ENCODE measurements at regions not wholly inside any gene's neighbourhood (a gene's known extent, or its start where the extent isn't known, plus 50 kb on each side); places are given as distances from the start of the nearest gene placed in this dataset.

DNA sequence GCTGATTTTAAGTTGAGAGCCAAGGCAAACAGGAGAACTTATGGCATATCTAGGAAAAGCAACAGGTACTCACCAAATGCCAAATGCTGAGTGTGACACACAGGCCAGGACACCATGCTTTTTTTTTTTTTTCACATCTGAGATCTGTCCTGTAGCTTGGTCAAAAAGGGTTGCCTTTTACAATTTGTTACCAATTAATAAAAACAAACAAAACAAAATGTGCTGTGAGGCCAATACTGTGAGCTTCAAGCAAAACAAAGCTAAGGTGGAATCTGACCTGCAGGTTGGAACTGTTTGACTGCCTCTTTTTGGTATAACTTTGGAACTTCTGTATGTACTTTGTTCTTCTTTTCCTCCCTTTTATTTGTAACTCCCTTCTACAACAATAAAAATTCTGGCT is 548.5 kb upstream of the IGFBP7 start:
- H3K4me1 Mint-ChIP-seq: no peaks in the 10 kb centered on the region
- H3K9me3 Mint-ChIP-seq: peaks cover 3% of the 10 kb centered on the region
- H3K36me3 Mint-ChIP-seq: no peaks in the 10 kb centered on the region
- no peak for ATAC-seq (ENCODE audit: low read depth)
- no peak overlapping the region for H3K27ac Mint-ChIP-seq
- no peaks in the 10 kb centered on the region for H3K27me3 Mint-ChIP-seq
- DNase-seq: no peak
- POLR2A ChIA-PET: no interaction called here
- H3K4me3 Mint-ChIP-seq: no peak overlapping the region

DNA sequence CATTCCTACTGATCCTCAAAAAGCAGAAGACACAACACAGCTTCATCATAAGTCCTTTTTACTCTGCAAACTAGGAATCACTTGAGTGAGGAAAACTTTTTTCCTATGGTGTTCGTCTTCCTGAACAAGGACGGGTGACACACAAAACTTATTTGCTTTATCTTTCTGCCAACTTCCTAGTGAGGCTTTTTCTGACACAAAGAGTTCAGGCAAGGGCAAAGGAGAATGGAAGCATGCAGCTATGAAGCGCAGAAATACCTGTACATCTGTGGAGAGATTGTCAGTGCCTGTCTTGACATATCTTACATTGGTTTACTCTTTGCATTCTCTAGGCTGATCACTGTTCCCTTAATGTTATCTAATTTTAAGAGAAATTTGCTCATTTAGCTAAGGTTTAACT is 548.0 kb upstream of the IGFBP7 start:
- no peak for ATAC-seq (ENCODE audit: low read depth)
- H3K4me3 Mint-ChIP-seq: no peak overlapping the region
- peaks cover 3% of the 10 kb centered on the region for H3K9me3 Mint-ChIP-seq
- POLR2A ChIA-PET: no interaction called here
- no peaks in the 10 kb centered on the region for H3K27me3 Mint-ChIP-seq
- H3K36me3 Mint-ChIP-seq: no peaks in the 10 kb centered on the region
- H3K4me1 Mint-ChIP-seq: no peaks in the 10 kb centered on the region
- DNase-seq: no peak
- no peak overlapping the region for H3K27ac Mint-ChIP-seq

DNA sequence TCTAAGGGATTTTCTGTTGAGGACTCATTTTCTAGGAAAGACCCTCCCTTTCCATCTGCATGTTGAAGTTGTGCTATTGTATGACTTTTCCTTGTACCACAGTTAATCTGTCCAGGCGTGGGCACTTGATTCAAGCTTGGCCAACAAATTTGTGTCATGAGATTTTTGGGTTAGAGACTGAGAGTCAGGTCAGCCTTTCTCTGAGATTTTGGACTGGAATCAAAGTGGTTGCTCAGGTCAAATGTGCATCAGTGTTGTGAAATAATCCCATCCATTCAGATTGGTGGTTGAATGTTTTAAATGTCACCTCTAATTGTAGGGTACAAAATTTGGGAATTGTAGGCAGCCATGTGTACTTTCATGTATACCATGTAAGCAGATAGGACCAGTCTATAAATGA is 545.2 kb upstream of the IGFBP7 start:
- Mint-ChIP-seq H3K4me3 (no peak overlapping the region), H3K9me3 (peaks cover 5% of the 10 kb centered on the region), H3K36me3 (no peaks in the 10 kb centered on the region), H3K27ac (no peak overlapping the region), H3K4me1 (no peaks in the 10 kb centered on the region), H3K27me3 (no peaks in the 10 kb centered on the region)
- ATAC-seq (ENCODE audit: low read depth) (no peak), DNase-seq (no peak)
- POLR2A ChIA-PET: no interaction called here

DNA sequence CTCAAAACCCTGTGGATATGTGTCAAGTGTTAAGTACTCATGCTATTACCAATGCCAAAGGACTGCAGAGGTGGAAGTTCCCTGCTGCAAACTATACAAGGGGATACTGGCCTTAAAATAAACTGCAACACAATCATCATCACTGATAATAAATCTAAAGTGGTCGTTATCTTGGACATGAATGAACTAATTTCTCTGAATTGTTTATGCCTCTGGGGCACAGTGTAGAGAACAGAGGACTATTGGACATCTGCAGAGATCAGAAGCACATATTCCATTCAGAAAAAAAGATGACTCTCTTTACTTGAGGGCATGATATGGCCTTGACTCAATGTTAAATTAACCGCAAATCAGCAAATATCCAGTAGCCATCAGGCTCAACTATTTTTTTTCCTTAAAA is 542.6 kb upstream of the IGFBP7 start:
- H3K27me3 Mint-ChIP-seq: no peaks in the 10 kb centered on the region
- no peak overlapping the region for H3K27ac Mint-ChIP-seq
- H3K36me3 Mint-ChIP-seq: no peaks in the 10 kb centered on the region
- H3K4me1 Mint-ChIP-seq: no peaks in the 10 kb centered on the region
- H3K4me3 Mint-ChIP-seq: no peak overlapping the region
- ATAC-seq (ENCODE audit: low read depth): no peak
- H3K9me3 Mint-ChIP-seq: peaks cover 5% of the 10 kb centered on the region
- POLR2A ChIA-PET: no interaction called here
- DNase-seq: no peak

- no peak for ATAC-seq (ENCODE audit: low read depth)
- Mint-ChIP-seq H3K27me3 (no peaks in the 10 kb centered on the region), H3K4me3 (no peak overlapping the region), H3K4me1 (no peaks in the 10 kb centered on the region), H3K36me3 (no peaks in the 10 kb centered on the region), H3K9me3 (no peaks in the 10 kb centered on the region), H3K27ac (no peak overlapping the region)
- no peak for DNase-seq
- POLR2A ChIA-PET: no interaction called here
Observed at GRCh38 chr4:57640391-57641100, 530.4 kb upstream of the IGFBP7 start.

DNA sequence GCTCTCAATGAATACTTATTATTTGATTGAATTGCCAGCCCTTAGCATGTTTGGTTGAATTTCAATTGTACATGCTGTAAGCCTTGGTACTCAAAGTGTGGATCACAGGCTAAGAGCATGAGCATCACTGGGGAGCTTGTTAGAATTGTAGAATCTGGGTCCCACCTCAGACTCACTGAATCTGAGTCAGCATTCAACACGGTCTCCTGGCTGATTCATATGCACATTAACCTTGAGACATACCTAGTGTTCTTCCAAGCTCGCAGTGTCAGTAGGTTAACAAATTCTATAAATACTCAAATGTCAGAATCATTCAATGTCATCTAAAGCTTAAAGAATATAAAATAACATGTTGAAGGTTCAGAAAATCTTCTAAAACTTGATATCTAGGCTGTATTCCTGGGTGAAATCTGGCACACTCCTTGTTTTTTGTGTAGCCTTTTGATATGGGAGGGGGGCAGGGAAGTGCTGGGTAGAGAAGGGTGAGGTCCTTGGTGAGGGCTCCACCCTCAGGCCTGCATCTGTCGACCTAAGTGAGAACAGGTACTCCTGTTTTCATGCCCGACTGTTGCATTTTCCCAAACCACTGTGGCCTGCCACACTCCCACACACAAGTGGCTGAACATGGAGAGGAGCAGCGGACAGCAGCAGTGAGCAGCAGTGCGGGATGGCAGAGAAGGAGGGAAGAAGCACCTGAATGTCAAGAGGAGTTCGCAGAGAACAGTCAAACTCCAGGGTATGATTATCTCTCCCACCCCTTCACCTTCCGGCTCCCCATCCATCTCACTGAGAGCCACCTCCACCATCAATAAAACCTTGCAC is 529.6 kb upstream of the IGFBP7 start:
- Mint-ChIP-seq H3K27ac (no peak overlapping the region), H3K4me1 (no peaks in the 10 kb centered on the region), H3K36me3 (no peaks in the 10 kb centered on the region), H3K27me3 (no peaks in the 10 kb centered on the region), H3K4me3 (no peak overlapping the region), H3K9me3 (no peaks in the 10 kb centered on the region)
- DNase-seq (no peak), ATAC-seq (ENCODE audit: low read depth) (no peak)
- POLR2A ChIA-PET: no interaction called here

DNA sequence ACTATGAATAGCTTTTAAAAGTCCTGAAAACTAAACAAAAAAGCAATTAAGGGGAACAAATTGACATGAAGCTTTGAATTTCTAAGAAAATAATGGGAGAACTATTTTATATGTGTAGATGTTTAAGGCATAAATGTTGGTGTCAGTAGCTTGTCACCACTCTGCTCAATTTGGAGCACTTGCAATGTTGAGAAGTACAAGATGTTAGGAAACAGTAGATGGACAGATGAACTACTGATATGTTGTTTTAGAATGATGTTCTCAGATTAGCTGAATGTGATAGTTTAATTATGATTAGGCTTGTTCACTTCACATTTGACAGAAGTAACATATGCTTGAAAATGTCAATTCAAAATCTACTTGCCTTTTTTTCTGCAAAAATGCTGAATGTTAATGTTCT is 525.7 kb upstream of the IGFBP7 start:
- POLR2A ChIA-PET: no interaction called here
- Mint-ChIP-seq H3K4me3 (no peak overlapping the region), H3K27me3 (no peaks in the 10 kb centered on the region), H3K4me1 (no peaks in the 10 kb centered on the region), H3K36me3 (no peaks in the 10 kb centered on the region), H3K27ac (no peak overlapping the region), H3K9me3 (no peaks in the 10 kb centered on the region)
- ATAC-seq (ENCODE audit: low read depth) (no peak), DNase-seq (no peak)

DNA sequence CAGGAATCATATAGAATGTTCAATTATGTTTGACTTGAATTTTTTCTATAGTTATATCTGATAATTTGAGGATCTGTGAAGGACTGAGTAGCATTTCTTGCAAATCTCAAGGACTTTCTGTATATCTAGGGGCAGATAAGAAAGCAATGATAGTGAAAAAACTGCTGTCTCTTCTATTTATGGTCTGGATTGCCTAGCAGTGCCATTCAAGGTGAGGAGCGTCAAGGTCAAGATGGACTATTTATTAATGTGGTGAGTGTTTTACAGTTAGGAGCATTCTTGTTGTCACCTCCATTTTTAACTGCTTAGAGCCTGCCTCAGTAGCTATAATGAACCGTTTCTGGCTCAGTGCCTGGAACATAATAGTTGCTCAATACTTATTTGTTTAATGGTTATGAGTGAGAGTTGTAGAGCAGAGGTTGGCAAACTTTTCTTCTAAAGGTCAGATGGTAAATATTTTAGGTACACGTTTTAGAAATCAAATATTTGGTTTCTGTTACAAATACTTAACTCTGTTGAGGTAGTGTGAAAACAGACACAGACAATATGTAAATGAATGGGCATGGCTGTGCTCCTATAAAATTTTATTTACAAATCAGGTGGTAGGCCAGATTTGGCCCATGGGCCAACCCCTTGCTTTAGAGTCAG is 523.2 kb upstream of the IGFBP7 start:
- POLR2A ChIA-PET: no interaction called here
- Mint-ChIP-seq H3K27ac (no peak overlapping the region), H3K4me3 (no peak overlapping the region), H3K9me3 (no peaks in the 10 kb centered on the region), H3K4me1 (no peaks in the 10 kb centered on the region), H3K36me3 (no peaks in the 10 kb centered on the region), H3K27me3 (no peaks in the 10 kb centered on the region)
- DNase-seq (no peak), ATAC-seq (ENCODE audit: low read depth) (no peak)

- DNase-seq (no peak), ATAC-seq (ENCODE audit: low read depth) (no peak)
- Mint-ChIP-seq H3K9me3 (no peaks in the 10 kb centered on the region), H3K27me3 (no peaks in the 10 kb centered on the region), H3K27ac (no peak overlapping the region), H3K4me1 (no peaks in the 10 kb centered on the region), H3K36me3 (no peaks in the 10 kb centered on the region), H3K4me3 (no peak overlapping the region)
- POLR2A ChIA-PET: no interaction called here
Observed at GRCh38 chr4:57632564-57632963, 522.4 kb upstream of the IGFBP7 start.

- H3K9me3 Mint-ChIP-seq: peaks cover 3% of the 10 kb centered on the region
- no peak overlapping the region for H3K27ac Mint-ChIP-seq
- ATAC-seq (ENCODE audit: low read depth): no peak
- DNase-seq: no peak
- H3K27me3 Mint-ChIP-seq: no peaks in the 10 kb centered on the region
- POLR2A ChIA-PET: no interaction called here
- no peaks in the 10 kb centered on the region for H3K4me1 Mint-ChIP-seq
- H3K4me3 Mint-ChIP-seq: no peak overlapping the region
- H3K36me3 Mint-ChIP-seq: no peaks in the 10 kb centered on the region
Observed at GRCh38 chr4:57631147-57631546, 521.0 kb upstream of the IGFBP7 start.

DNA sequence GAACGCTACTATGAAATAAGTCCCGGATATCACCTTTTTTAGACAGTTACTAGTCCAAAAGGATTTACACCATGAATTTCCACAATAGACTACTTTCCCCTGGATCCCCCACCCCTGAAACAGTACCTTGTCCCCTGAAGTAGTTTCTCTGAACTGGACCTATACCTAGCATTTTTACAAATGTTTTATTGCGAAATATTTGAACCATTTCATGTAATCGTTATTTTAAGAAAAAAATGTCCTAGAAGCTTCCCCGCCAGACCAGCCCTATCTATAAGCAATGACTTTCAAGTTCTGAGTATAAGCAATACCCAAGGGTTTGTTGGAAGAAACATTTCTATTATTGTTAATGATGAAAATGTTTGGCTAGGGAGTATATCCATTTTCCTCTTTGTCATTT is 517.8 kb upstream of the IGFBP7 start:
- ATAC-seq (ENCODE audit: low read depth): no peak
- no peaks in the 10 kb centered on the region for H3K36me3 Mint-ChIP-seq
- no peak overlapping the region for H3K27ac Mint-ChIP-seq
- no peaks in the 10 kb centered on the region for H3K4me1 Mint-ChIP-seq
- no peak for DNase-seq
- peaks cover 8% of the 10 kb centered on the region for H3K9me3 Mint-ChIP-seq
- H3K27me3 Mint-ChIP-seq: no peaks in the 10 kb centered on the region
- POLR2A ChIA-PET: no interaction called here
- H3K4me3 Mint-ChIP-seq: no peak overlapping the region

- H3K4me3 Mint-ChIP-seq: no peak overlapping the region
- DNase-seq (no peak), ATAC-seq (ENCODE audit: low read depth) (no peak)
- H3K36me3 Mint-ChIP-seq: no peaks in the 10 kb centered on the region
- POLR2A ChIA-PET: no interaction called here
- H3K27ac Mint-ChIP-seq: no peak overlapping the region
- no peaks in the 10 kb centered on the region for H3K4me1 Mint-ChIP-seq
- no peaks in the 10 kb centered on the region for H3K9me3 Mint-ChIP-seq
- no peaks in the 10 kb centered on the region for H3K27me3 Mint-ChIP-seq
Observed at GRCh38 chr4:57614257-57614932, 504.2 kb upstream of the IGFBP7 start.

GRCh38 chr4:57612279-57612678 is 502.1 kb upstream of the IGFBP7 start:
- H3K9me3 Mint-ChIP-seq: no peaks in the 10 kb centered on the region
- POLR2A ChIA-PET: no interaction called here
- H3K4me1 Mint-ChIP-seq: no peaks in the 10 kb centered on the region
- H3K36me3 Mint-ChIP-seq: no peaks in the 10 kb centered on the region
- no peak for ATAC-seq (ENCODE audit: low read depth)
- no peak overlapping the region for H3K27ac Mint-ChIP-seq
- H3K27me3 Mint-ChIP-seq: no peaks in the 10 kb centered on the region
- DNase-seq: no peak
- H3K4me3 Mint-ChIP-seq: no peak overlapping the region

All from activated naive CD8-positive, alpha-beta T cell treated with anti-CD3 and anti-CD28 coated beads, Interleukin-2, amount 10 ng/mL, durations not matched to agents 7 days and 5 days (primary cell).